ENCODE measurements at regions not wholly inside any gene's neighbourhood (a gene's known extent, or its start where the extent isn't known, plus 50 kb on each side); places are given as distances from the start of the nearest gene placed in this dataset.

GRCh38 chr4:163955288-163955687 is 460.8 kb downstream of the TMA16 start:
- intact Hi-C loops (cut with micrococcal nuclease): no loop called here

GRCh38 chr4:163958751-163959150 is 464.3 kb downstream of the TMA16 start:
- intact Hi-C loops (cut with micrococcal nuclease): no loop called here

DNA sequence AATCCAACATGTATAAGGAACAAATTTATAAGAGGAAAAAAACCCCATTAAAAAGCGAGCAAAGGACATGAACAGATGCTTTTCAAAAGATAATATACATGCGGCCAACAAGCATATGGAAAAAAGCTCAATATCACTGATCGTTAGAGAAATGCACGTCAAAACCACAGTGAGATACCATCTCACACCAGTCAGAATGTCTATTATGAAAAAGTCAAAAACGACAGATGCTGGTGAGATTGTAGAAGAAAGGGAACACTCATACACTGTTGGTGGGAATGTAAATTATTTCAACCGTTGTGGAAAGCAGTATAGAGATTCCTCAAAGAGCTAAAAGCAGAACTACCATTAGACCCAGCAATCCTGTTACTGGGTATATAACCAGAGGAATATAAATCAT is 465.4 kb downstream of the TMA16 start:
- intact Hi-C loops (cut with micrococcal nuclease): no loop called here

GRCh38 chr4:163966612-163967011 is 472.1 kb downstream of the TMA16 start:
- intact Hi-C loops (cut with micrococcal nuclease): no loop called here

DNA sequence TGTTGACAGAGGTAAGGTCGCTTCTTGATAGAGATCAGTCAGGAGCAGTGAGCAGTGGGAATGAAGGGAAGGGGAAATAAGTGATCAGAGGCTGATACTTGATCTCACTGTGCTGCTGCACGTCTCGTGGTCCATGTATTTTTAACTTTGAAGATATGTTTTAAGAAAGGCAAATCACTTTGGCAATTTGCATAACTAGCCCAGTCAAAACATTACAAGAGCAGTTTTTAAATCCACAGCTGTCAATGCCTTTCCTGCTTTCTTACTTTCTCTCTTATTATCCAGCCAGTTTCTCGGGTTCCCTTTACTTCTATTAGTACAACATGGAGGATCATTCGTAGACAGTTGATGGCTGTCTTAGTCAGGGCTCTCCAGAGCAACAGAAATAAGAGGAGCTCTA is 472.8 kb downstream of the TMA16 start:
- intact Hi-C loops (cut with micrococcal nuclease): no loop called here

DNA sequence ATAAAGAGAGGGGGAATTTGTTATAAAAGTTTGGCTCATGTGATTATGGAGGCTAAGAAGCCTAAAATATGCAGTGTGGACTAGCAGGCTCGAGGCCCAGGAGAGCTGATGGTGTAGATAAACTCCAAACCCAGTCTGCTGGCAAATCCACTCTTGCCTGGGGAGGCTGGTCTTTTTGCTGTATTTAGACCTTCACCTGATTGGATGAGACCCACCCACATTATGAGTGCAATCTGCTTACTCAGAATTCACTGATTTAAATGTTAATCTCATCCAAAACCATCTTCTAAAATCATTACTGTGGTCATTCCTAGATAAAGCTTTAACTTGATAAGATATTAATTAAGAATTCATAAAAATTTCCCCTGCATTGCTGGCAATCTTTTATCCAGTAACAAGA is 473.2 kb downstream of the TMA16 start:
- intact Hi-C loops (cut with micrococcal nuclease): no loop called here

DNA sequence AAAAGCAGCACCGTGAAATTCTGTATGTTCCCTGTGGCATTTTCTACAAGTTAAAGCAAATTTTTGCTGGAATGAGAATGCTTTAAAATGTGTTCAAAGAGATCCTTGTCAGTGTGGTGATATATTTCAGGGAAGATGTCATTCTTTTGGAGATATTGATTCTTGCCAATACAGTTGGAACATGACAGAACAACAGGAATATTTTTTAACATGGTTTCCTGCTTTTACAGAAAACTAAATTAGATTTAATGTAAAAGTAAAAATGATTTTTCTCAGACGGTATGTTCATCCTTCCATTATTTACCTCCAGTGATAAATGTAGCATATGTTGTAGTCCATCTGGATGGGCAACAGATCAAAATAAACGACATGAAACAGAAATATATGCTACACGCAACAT is 474.8 kb downstream of the TMA16 start:
- intact Hi-C loops (cut with micrococcal nuclease): no loop called here

DNA sequence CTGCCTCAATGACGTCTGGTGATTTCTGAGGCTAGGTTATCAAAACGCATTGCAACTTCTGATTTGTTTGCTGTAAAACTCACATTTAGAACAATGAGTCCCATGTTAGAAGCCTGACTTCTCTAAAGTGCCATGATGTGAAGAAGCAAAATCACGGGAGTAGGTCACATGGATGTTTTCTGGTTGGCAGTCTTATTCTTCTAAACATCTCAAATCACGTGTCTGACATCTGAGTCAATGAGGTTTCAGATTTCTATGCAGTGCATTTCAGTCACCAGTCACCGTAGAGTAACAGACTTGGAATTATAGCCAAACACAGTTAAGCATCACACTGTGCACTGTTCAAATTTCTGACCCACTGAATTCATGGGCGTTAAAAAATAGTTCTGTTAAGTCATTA is 482.1 kb downstream of the TMA16 start:
- intact Hi-C loops (cut with micrococcal nuclease): no loop called here

- intact Hi-C loops (cut with micrococcal nuclease): no loop called here
Observed at GRCh38 chr4:163988391-163988790, 493.9 kb downstream of the TMA16 start.

DNA sequence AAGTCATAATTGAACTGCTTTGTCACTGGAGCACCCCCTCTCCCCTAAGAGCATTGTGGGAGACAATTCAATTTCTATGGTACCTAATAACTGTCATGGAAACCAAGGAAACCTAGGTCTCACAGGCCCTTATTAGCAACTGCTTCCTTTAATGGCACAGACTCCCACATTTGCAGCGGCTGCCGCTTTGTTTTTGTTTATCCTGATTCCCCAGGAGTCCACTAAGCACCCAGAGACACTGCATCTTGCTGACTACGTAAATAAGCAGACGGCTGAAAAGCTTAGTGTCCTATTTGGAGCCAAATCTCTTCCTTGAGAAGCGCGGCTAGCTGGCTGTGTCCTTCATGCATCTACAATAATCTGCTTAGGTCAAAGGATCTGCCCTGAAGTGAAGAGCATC is 494.4 kb downstream of the TMA16 start:
- intact Hi-C loops (cut with micrococcal nuclease): no loop called here

DNA sequence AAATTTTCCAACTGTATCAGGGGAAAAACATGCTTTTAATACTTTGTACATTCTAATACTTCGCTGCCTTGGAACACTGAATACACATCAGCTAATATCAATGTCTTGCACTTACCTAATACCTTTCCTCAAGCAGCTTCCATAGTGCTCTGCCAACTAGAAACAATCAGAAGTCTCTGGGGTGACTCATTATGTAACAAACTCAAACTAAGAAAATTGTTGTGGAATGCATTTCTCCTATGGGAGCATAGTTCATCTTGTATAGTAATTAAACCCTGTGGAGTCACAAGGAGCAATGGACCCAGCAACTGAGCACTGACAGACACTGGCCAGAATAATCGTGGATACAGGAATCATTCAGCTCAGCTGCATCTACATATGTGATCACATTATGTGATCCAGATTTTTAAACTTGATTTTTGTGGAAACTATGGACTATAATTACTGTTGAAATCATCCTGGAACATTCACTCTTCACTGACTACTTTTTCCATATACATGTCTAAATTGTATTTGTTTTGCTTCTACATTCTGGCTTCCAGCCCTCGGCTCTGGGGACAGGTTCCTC is 496.9 kb downstream of the TMA16 start:
- intact Hi-C loops (cut with micrococcal nuclease): no loop called here

DNA sequence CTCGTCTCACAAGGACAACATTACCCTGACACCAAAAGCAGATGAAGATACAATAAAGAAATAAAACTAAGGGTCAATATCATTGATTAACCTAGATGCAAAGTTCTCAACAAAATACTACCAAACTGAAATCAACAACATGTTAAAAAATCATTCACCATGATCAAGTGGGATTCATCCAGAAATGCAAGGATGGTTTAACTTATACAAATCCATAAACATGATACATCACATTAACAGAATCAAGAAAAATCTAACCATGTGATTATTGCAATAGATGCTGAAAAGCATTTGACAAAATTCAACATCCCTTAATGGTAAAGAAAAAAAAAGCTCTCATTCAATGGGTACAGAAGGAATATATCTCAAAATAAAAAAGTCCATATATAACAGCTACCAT is 514.9 kb downstream of the TMA16 start:
- intact Hi-C loops (cut with micrococcal nuclease): no loop called here

- intact Hi-C loops (cut with micrococcal nuclease): loop anchor here (1.0 kb wide), 1 partner anchor 461 kb away; no protein-coding TSS in a partner anchor
Observed at GRCh38 chr4:164011791-164012190, 517.3 kb downstream of the TMA16 start.

DNA sequence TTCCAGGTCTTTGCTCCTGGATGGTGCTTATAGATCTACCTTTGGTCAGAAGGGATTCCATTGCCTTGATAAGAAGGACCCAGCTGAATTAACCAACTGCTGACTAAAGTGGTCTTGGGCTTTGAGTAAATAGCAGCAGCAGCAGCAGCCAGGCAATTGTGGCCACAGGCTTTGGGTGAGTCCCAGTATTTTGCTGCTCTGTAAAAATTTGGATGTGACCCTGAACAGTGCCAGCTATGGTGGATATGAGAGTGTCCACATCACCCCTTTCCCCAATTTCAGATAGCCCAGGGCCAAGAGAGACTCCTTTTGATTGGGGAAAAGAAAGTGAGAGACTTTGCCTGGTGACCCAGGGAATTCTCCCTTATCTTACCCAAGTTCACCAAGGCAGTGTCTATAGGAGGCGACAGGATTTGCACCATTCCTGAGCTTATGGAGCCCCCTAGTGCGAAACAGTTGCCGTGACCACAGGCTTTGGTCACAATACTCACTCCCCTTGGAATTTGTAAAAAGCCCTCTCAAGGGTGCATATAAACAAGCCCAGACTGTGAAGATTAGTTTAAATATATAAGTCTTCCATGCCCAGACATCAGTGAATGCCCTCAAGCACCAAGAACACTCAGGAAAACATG is 518.0 kb downstream of the TMA16 start:
- intact Hi-C loops (cut with micrococcal nuclease): loop anchor here (1.0 kb wide), 1 partner anchor 462 kb away; no protein-coding TSS in a partner anchor

- intact Hi-C loops (cut with micrococcal nuclease): no loop called here
Observed at GRCh38 chr4:164021947-164022346, 527.5 kb downstream of the TMA16 start.

GRCh38 chr4:164023214-164023613 is 528.7 kb downstream of the TMA16 start:
- intact Hi-C loops (cut with micrococcal nuclease): no loop called here

- intact Hi-C loops (cut with micrococcal nuclease): no loop called here
Observed at GRCh38 chr4:164027805-164028204, 533.3 kb downstream of the TMA16 start.

- intact Hi-C loops (cut with micrococcal nuclease): no loop called here
Observed at GRCh38 chr4:164039482-164039881, 545.0 kb downstream of the TMA16 start.

- intact Hi-C loops (cut with micrococcal nuclease): no loop called here
Observed at GRCh38 chr4:164056426-164057142, 562.1 kb downstream of the TMA16 start.

GRCh38 chr4:164058776-164059445 is 564.4 kb downstream of the TMA16 start:
- intact Hi-C loops (cut with micrococcal nuclease): no loop called here

GRCh38 chr4:164060456-164060855 is 566.0 kb downstream of the TMA16 start:
- intact Hi-C loops (cut with micrococcal nuclease): no loop called here

DNA sequence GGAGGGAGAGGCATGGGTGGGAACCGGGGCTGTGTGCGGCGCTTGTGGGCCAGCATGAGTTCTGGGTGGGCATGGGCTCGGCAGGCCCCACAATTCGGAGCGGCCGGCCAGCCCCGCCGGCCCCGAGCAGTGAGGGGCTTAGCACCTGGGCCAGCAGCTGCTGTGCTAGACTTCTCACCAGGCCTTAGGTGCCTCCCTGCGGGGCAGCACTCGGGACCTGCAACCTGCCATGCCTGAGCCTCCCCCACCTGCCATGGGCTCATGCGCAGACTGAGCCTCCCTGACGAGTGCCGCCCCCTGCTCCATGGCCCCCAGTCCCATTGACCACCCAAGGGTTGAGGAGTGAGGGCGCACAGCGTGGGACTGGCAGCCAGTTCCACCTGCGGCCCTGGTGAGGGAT is 573.9 kb downstream of the TMA16 start:
- intact Hi-C loops (cut with micrococcal nuclease): no loop called here

All from T-helper 2 cell treated with Interferon-gamma antibody and Interleukin-4, amounts not matched to agents 100 ng/mL and 5 ng/mL, for 36 hours (primary cell).